ENCODE measurements at regions not wholly inside any gene's neighbourhood (a gene's known extent, or its start where the extent isn't known, plus 50 kb on each side); places are given as distances from the start of the nearest gene placed in this dataset.

DNA sequence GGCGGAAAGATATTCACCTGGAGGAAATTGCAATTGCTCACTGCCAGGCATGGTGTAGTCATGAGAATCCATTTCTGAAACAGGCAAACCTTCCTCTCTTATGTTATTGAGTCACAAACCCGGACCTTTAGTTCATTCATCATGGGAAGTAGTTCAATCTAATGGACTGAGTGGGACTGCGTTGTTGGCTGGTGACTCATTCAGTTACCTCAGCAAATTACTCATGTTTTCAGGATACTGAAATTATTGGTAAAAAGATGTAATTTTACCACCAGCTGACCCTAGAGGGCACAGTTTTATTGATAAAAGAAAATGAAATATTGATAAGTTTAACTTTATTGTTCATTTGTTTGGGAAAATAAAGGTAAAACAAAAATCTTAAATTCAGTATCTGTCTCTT, 1194.4 kb upstream of the SORCS1 start:
- TF ChIP-seq EP300 (IDR thresholded peaks at IDR 0.05) (no peak), POLR2AphosphoS5 (IDR thresholded peaks at IDR 0.05) (no peak)
- TF ChIP-seq, protein P1, sequence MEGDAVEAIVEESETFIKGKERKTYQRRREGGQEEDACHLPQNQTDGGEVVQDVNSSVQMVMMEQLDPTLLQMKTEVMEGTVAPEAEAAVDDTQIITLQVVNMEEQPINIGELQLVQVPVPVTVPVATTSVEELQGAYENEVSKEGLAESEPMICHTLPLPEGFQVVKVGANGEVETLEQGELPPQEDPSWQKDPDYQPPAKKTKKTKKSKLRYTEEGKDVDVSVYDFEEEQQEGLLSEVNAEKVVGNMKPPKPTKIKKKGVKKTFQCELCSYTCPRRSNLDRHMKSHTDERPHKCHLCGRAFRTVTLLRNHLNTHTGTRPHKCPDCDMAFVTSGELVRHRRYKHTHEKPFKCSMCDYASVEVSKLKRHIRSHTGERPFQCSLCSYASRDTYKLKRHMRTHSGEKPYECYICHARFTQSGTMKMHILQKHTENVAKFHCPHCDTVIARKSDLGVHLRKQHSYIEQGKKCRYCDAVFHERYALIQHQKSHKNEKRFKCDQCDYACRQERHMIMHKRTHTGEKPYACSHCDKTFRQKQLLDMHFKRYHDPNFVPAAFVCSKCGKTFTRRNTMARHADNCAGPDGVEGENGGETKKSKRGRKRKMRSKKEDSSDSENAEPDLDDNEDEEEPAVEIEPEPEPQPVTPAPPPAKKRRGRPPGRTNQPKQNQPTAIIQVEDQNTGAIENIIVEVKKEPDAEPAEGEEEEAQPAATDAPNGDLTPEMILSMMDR (IDR thresholded peaks at IDR 0.05) = no peak
- ATAC-seq (ENCODE audit: low FRiP score in 2 of 2) = peak in 1 of 2 donors; percentile 68
- Histone ChIP-seq H3K4me1 (no peaks in the 10 kb centered on the region), H3K27me3 (no peaks in the 10 kb centered on the region), H3K4me3 (no peak overlapping the region), H3K36me3 (no peaks in the 10 kb centered on the region), H3K27ac (no peak overlapping the region), H3K9me3 (no peaks in the 10 kb centered on the region)
- 64 to 72% methylated on average over 3 of the region's 3 CpGs for WGBS, 2 donors
- no peak for DNase-seq

DNA sequence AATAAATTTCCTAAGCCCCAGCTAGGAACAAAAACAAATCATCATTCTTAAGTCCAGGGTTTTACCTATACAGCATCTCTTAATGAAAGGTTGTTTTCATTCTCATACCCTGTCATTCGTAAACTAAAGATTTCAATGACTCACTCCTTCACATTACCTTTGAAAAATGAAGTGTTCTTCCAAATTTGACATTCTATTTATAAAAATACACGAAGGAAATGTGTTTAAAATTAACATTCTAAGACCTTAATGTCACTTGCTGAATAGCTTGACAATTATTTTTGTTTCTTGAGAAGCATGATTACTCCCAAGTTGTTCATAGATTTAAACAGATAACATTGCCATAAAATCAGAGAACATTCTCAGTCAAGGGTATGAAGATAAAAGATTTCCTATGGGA, 1188.3 kb upstream of the SORCS1 start:
- Histone ChIP-seq H3K9me3 (no peaks in the 10 kb centered on the region), H3K4me3 (no peak overlapping the region), H3K27ac (no peak overlapping the region), H3K36me3 (no peaks in the 10 kb centered on the region), H3K4me1 (no peaks in the 10 kb centered on the region), H3K27me3 (no peaks in the 10 kb centered on the region)
- 23 to 34% methylated on average over 2 of the region's 2 CpGs for WGBS, 2 donors
- DNase-seq (no peak), ATAC-seq (ENCODE audit: low FRiP score in 2 of 2) (no peak)
- TF ChIP-seq POLR2A (IDR thresholded peaks at IDR 0.05) = no peak
- no peak for TF ChIP-seq EP300 (IDR thresholded peaks at IDR 0.05)
- TF ChIP-seq, protein P1 (IDR thresholded peaks at IDR 0.05) = no peak
- no peak for TF ChIP-seq POLR2AphosphoS5 (IDR thresholded peaks at IDR 0.05)

DNA sequence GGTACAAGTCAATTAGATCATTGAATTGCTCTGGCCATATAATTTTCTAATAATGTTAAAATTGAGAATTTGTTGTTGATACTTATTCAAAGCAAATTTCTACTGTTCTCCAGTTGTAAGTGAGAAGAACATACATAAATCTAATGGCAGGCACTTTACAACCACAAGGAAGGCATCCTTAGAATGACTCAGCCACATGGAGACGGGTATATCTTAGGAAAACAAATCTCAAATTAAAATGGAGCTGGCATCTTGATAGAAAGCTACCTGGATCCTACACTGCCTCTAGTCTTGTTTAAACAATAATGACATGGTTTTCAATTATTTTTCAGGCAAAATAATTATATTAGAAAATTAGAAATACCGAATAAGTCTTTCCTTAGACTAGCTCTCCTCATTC, 1183.7 kb upstream of the SORCS1 start:
- TF ChIP-seq POLR2A (IDR thresholded peaks at IDR 0.05) (no peak), POLR2AphosphoS5 (IDR thresholded peaks at IDR 0.05) (no peak), EP300 (IDR thresholded peaks at IDR 0.05) (no peak)
- TF ChIP-seq, protein P1 (IDR thresholded peaks at IDR 0.05) = no peak
- ATAC-seq (ENCODE audit: low FRiP score in 2 of 2) (no peak), DNase-seq (no peak)
- H3K36me3 ChIP-seq = no peaks in the 10 kb centered on the region
- no peak overlapping the region for H3K27ac ChIP-seq
- WGBS, 2 donors = 69 to 76% methylated on average over 2 of the region's 2 CpGs
- H3K9me3 ChIP-seq = no peaks in the 10 kb centered on the region
- H3K4me1 ChIP-seq = no peaks in the 10 kb centered on the region
- H3K4me3 ChIP-seq = no peak overlapping the region
- no peaks in the 10 kb centered on the region for H3K27me3 ChIP-seq

DNA sequence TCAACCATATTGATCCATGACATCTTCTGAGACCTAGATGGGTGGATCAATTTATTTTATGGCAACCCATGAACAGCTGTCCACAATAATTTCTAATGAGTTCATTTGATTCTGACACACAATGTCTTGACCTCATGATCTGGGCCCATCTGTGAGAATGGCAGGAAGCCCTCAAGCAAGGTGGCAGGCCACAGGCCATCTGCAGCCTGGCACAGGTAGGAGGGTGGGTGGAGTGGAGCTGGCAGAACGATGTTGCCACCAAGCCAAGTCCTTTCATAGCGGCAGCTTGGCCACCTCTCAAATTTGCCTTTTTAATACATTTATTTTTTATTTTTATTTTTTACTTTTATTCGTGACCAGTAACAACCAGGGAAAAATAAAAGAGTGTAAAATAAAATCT, 1181.6 kb upstream of the SORCS1 start:
- ATAC-seq (ENCODE audit: low FRiP score in 2 of 2) (no peak), DNase-seq (peak in 1 of 2 donors; percentile 7)
- TF ChIP-seq, protein P1 (IDR thresholded peaks at IDR 0.05) = no peak
- H3K36me3 ChIP-seq = no peaks in the 10 kb centered on the region
- H3K27ac ChIP-seq = no peak overlapping the region
- H3K4me3 ChIP-seq = no peak overlapping the region
- no peaks in the 10 kb centered on the region for H3K27me3 ChIP-seq
- 87 to 89% methylated on average over 3 of the region's 3 CpGs for WGBS, 2 donors
- no peaks in the 10 kb centered on the region for H3K4me1 ChIP-seq
- H3K9me3 ChIP-seq = peaks cover 0 to 3% (median 0%) of the 10 kb centered on the region in 4 donors

DNA sequence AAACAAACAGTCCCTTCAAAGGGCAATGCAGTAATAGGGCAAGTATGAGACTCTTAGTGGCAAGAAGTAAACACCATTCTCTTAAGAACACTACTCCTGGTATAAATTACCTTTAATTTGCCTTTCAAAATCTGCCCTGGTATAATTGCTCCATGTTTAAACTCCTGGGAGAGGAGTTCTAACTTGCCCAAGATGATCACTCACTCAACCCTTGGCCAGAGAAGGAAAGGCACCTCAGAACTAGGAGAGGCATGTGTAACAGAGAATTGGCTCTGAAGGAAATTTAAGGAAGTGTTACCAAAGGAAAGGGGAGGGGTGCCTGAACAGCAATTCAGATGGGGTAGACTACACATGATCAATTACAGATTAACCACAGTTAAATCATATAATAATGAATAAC, 1173.6 kb upstream of the SORCS1 start:
- Histone ChIP-seq H3K27me3 (no peaks in the 10 kb centered on the region), H3K4me1 (no peaks in the 10 kb centered on the region), H3K9me3 (peaks cover 0 to 3% (median 0%) of the 10 kb centered on the region in 4 donors), H3K36me3 (no peaks in the 10 kb centered on the region), H3K27ac (no peak overlapping the region), H3K4me3 (no peak overlapping the region)
- ATAC-seq (ENCODE audit: low FRiP score in 2 of 2) (no peak), DNase-seq (no peak)
- TF ChIP-seq, protein P1 (IDR thresholded peaks at IDR 0.05) = no peak
- TF ChIP-seq POLR2A (IDR thresholded peaks at IDR 0.05) = no peak
- TF ChIP-seq EP300 (IDR thresholded peaks at IDR 0.05) = no peak
- TF ChIP-seq POLR2AphosphoS5 (IDR thresholded peaks at IDR 0.05) = no peak

Data from upper lobe of left lung (tissue), 6 donors.